Stimulated activated CD8-positive, alpha-beta memory T cell treated with anti-CD3 and anti-CD28 coated beads, Interleukin-12 subunit alpha, Interleukin-12 subunit beta, amount 100 ng/mL, for 24 hours (primary cell): ENCODE measurements at regions not wholly inside any gene's neighbourhood (a gene's known extent, or its start where the extent isn't known, plus 50 kb on each side); places are given as distances from the start of the nearest gene placed in this dataset.

Experiments used
- DNase-seq: peaks from one replicate; pipeline ENCODE4 v3.0.0-alpha.2; 2020; ENCODE audit errors: extremely low read depth

DNA sequence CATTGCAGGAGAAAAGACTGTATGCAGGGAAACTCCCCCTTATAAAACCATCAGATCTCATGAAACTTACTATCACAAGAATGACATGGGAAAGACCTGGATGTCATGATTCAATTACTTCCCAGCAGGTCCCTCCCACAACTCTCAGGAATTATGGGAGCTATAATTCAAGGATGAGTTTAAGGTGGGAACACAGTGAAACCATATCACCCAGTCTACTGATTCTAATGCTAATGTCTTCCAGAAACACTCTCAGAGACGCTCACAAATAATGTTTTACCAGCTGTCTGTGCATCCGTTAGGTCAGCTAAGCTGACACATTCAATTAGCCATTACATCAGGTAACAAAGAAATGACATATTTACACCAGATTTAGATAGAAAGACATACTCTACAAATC lies 637.9 kb downstream of the NLGN4Y start:
- no peak for DNase-seq

DNA sequence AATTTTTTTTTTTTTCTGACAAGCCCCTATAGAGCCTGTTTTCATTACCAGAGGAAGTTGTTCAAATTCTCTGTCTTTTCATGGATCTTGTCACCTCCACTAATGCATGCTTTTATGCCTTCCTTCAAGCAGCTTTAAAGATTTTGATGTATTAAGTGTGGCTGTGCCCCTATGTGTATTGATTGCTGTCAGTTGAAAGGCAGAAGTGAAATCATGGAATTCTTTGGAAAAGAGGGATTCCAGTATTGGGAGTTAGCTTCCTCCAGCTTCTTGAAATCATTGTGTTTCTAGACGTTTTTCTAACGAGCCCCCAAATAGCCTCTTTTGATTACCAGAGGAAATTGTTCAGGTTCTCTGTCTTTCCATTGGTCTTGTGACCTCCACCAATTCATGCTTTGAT lies 655.6 kb downstream of the NLGN4Y start:
- DNase-seq: no peak

- no peak for DNase-seq
These were observed 704.7 kb downstream of the NLGN4Y start for GRCh38 chrY:15229056-15229455.

DNA sequence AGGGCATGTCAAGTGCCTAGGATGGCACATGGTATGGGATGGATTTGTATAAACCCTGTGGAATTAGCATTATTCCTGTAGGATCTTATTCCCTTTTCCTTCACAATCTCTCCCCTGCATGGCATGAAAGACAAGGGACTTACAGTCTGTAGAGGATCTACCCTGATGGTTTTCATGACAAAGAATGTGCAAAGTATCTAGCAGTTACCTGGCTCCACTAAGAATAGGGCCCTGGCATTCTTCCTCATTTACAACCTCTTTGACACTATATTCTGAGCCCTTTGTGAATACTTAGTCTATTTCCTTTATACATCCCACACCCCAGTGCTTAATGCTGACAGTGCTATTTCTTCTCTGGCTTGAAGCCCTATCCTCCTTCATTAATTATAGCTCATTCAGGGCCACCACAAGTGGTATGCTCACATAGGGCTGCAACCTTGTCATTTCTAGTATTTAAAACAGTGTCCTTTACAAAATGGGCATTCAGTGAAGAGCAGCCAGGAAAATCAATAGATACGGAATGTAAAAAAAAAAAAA lies 715.3 kb downstream of the NLGN4Y start:
- DNase-seq: no peak

DNA sequence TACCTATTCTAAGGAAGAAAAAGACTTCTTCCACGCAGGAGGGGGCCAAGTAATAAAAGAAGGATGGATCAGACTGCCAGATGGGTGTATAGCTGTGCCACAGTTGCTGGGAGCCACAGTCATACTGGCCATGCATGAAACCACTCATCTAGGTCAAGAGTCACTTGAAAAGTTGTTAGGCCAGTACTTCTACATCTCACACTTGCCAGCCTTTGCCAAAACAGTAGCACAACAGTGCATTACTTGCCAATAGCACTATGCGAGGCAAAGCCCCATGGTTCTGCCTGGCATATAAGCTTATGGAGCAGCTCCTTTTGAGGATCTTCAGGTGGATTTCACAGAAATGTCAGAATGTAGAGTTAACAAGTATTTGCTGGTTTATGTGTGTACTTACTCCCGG lies 735.0 kb downstream of the NLGN4Y start:
- DNase-seq: no peak

DNA sequence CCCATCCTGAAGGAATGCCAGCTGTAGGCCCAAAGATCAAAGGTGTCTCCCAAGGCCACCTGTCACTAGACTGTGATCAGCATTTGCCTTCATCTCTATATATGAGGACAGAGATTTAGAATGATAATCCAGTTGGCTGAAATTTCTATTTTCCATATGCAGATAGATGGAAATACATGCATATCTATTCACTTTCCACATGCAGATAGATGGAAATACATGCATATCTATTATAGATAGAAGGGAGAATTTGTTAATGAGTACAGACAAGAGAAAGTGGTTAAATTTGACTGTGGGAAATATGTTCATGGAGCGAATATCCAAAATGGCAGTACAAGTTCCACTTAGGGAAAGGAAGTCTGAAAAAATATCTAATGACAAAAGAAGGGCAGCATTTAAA lies 762.2 kb downstream of the NLGN4Y start:
- DNase-seq: no peak

- no peak for DNase-seq
These were observed 765.5 kb downstream of the NLGN4Y start for GRCh38 chrY:15289821-15290220.

- no peak for DNase-seq
These were observed 768.6 kb downstream of the NLGN4Y start for GRCh38 chrY:15292881-15293280.

DNA sequence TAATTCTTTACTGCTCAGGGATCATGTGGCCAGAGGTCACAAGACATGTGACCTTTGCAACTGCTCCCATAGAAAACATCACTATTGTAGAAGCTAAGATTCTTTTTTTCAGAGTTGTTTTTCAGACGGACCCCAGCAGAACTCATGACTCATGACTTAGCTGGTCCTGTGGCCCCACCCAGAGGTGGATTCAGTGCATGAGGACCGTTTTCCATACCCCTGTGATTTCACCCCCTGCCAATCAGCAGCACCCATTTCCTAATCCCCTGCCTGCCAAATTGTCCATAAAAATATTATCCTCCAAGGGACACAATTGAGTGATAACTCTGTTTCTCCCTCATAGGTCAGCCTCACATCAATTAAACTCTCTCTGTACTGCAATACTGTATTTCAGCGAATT lies 777.5 kb downstream of the NLGN4Y start:
- DNase-seq: no peak

GRCh38 chrY:15312166-15312565 lies 787.8 kb downstream of the NLGN4Y start:
- no peak for DNase-seq

DNA sequence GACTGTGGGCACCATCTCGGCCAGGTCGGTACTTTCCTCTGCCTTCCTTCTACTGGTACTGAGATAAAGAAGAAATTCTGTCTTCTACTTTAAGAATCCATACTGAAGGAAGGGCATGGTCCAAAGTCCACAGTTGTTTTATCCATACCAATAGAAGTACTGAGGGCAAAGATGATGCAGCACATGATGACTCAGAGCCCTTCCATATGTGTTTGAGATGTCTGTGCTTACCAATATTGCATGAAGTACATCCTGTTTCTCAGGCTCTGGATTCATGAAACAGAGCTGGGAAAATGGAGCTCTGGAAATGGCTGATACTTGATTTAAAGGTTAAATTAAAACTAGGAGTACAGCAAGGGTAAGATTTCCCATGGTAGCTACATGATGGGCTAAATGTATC lies 799.9 kb downstream of the NLGN4Y start:
- no peak for DNase-seq

DNA sequence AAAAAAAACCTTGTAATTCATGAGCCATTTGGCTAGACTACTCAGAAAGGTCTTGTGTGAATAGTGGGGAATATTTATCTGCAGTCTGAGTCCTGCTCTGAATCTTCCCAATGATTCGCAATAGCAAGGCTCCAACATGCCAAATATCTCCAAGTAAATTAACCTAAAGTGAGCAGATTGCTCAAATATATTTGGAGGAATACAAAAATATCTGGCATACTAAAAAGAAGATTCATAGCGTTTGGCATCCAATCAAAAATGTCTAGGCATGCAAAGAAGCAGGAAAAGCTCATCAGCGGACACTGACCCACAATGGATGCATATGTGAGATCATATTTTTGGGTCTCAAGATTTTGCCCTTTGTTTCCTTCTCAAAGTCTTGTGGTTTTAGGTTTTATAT lies 800.9 kb downstream of the NLGN4Y start:
- no peak for DNase-seq

DNA sequence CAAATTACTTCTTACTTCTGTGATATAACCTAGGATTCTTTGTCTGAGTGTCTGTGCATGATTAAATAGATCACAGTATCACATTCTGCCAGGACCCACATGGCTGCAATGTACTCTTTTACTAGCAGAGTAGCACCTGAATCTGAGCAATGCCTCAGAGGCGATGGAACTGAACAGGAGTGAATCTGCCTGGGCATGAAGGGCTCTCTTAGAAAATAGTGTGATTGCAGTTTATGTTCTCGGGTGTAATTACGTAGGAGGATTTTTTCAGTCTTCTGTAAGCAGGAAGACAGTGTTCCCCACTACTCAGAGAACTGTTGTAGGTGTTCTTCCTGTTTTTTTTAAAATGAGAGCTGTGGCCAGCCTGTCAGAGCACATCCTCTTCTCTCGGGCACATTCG lies 802.3 kb downstream of the NLGN4Y start:
- no peak for DNase-seq

- DNase-seq: no peak
These were observed 804.5 kb downstream of the NLGN4Y start for GRCh38 chrY:15328848-15329247.

DNA sequence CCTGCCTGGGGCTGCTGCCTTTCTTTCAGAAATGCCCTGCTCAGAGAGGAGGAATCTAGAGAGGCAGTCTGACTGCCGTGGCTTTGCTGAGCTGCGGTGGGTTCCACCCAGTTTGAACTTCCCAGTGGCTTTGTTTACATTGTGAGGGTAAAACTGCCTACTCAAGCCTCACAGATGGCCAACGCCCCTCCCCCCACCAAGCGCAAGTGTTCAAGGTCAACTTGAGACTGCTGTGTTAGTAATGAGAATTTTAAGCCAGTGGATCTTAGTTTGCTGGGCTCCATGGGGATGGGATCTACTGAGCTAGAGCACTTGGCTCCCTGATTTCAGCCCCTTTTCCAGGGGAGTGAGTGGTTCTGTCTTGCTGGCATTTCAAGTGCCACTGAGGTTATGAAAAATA lies 819.2 kb downstream of the NLGN4Y start:
- DNase-seq: no peak

DNA sequence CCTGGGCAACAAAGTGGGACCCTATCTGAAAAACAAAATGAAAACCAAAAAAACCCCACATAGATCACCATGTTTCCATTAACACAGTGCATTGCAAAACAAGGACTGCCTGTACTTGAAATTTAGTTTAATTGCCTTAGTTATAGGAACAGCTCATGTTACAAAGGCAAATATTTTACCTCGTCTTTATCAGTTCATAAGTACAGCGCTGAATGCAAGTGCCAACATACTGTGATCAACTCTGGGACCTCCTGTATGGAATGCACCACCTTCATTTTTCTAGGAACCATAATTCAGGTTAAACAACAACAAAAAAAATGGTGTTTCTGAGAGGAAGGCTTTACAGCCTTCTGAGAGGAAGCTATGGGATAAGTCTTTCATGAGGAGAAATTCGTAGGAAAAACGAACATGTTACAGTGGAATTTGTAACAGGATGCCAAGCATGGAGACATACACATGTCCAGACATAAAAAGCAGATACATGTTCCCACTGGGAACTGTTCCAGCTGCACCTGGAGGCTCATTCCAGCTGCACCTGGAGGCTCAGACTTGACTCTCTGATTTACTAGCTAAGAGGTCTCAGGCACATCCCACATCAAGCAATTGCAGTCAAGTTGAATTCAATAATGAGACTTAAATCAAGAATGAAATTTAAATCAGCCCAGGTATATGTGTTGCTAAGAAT lies 821.3 kb downstream of the NLGN4Y start:
- DNase-seq: no peak

DNA sequence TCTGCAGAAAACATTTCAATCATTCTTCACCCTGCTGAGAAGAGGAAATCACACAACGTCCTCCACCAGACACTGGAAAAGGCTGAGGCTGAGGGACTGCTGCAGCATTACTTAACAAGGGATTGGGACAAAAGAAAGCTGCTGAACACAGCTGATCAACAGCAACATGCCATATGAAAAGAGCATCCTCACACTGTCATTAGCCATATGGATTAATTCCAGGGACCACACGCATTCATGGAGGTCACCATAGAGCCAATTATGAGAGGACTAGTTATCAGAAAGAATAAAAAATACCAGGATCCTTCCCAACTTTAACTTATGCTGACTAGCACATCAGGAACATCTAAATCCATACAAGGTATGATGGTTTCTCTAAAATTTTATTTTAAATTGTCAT lies 825.0 kb downstream of the NLGN4Y start:
- no peak for DNase-seq

DNA sequence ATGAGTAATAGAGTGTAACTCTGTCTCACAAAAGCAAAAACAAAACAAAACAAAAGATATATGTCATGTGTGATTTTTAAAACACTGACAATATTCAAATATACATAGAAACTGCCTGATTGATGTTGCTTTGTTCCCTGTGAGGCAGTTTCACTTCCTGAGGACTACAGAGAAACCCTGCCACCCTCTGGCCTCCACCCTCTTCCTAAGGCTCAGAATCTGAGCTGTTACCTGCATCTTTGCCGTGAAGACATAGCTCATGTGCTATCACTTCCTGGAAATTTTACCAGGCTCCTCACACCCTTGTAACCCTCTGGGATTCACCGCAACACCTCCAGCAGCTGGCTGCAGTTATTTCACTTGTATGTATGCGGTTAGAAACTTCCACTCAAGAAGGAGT lies 831.0 kb downstream of the NLGN4Y start:
- DNase-seq: no peak

GRCh38 chrY:15360471-15360870 lies 836.1 kb downstream of the NLGN4Y start:
- no peak for DNase-seq

- DNase-seq: no peak
These were observed 840.7 kb downstream of the NLGN4Y start for GRCh38 chrY:15364996-15365395.

DNA sequence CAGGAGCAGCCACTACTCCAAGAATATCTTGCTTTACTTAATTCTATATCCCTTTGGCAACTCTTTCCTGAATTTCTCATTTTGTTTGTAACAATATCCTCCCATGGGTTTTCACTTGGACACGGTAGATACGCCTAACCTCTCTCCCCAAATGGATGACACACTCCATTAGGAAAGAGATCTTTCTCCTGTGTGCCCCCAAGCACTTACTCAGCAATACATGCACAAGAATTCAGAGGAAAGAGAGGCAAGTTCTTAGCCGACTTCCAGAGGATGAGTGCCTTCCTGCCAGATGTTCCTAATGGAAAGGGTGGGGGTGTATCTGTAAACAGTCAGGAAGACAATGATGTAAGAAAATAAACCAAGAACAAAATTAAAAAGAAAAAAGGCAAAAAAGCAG lies 844.5 kb downstream of the NLGN4Y start:
- DNase-seq: no peak

DNA sequence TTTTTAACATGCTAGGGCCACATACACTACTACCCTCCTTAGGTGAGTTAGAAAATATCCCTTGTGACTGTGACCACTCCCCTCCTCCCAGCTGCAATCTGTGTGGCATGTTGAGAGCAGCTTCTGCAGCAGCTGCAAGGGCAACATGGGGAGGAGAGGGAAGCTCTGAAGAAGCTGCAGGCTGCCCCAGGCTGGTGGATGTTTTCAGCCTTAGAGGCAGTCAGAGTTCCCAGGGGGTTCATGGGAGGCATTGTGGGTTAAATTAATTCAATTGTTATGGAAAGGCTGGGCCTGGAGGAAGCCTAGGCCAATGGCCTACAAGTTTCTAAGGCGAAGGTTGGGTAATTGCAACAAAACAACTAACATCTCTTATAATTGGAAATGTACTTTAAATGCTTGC lies 860.8 kb downstream of the NLGN4Y start:
- no peak for DNase-seq

- no peak for DNase-seq
These were observed 873.4 kb downstream of the NLGN4Y start for GRCh38 chrY:15397556-15398280.

GRCh38 chrY:15402451-15402850 lies 878.1 kb downstream of the NLGN4Y start:
- DNase-seq: no peak
